Calu3 (cell line): ENCODE measurements at regions not wholly inside any gene's neighbourhood (a gene's known extent, or its start where the extent isn't known, plus 50 kb on each side); places are given as distances from the start of the nearest gene placed in this dataset.
"Not testable (repeated sequence)": the region's sequence is repeated elsewhere in the genome, so short reads cannot be mapped to it uniquely, and the experiment has no call there.

Experiments
- BruUV-seq: library from RNA; stranded (reverse); fragments of 400-500 nt; replicated peaks from 2 replicates; lab custom pipeline; 2021; lab: Mats Ljungman, UMichigan
- CTCF ChIA-PET: fragments of 300-600 bp; sonication (Branson Sonifier 250); formaldehyde crosslinking; loops from one replicate; lab custom pipeline; 2022; ENCODE audit warnings: antibody characterized with exemption; lab: Charles Lee
- DNase-seq: peaks from one replicate; pipeline ENCODE4 v3.0.0; 2022
- H3K27ac Mint-ChIP-seq: one replicate; pipeline ENCODE4 v1.8.0; 2022; ENCODE audit warnings: mixed read lengths; ENCODE audit not compliant: unreplicated experiment
- H3K27me3 Mint-ChIP-seq: one replicate; pipeline ENCODE4 v1.8.0; 2022; ENCODE audit warnings: mixed read lengths; ENCODE audit not compliant: unreplicated experiment
- H3K36me3 Mint-ChIP-seq: one replicate; pipeline ENCODE4 v1.8.0; 2022; ENCODE audit warnings: mild to moderate bottlenecking, moderate library complexity, mixed read lengths; ENCODE audit not compliant: insufficient read depth, unreplicated experiment
- H3K4me1 Mint-ChIP-seq: one replicate; pipeline ENCODE4 v1.8.0; 2022; ENCODE audit warnings: mild to moderate bottlenecking, low read depth, mixed read lengths; ENCODE audit not compliant: unreplicated experiment
- H3K4me3 Mint-ChIP-seq: one replicate; pipeline ENCODE4 v1.8.0; 2022; ENCODE audit warnings: mild to moderate bottlenecking, low read depth, moderate library complexity, mixed read lengths; ENCODE audit not compliant: unreplicated experiment
- H3K9me3 Mint-ChIP-seq: one replicate; pipeline ENCODE4 v1.8.0; 2022; ENCODE audit warnings: low read depth, mixed read lengths; ENCODE audit not compliant: unreplicated experiment
- CTCF ChIP-seq: fragments of 200-600 bp; IDR thresholded peaks from one replicate; pipeline ENCODE4 v1.8.0; 2022; ENCODE audit warnings: antibody characterized with exemption; ENCODE audit not compliant: unreplicated experiment
- intact Hi-C: fragments of 100-400 bp; cut with micrococcal nuclease; formaldehyde crosslinking; loops from one replicate; pipeline ENCODE4 v1.10.0; 2022; ENCODE audit not compliant: unreplicated experiment

GRCh38 chr9:119677811-119678505 is 308.7 kb upstream of the BRINP1 start:
- H3K9me3 Mint-ChIP-seq = peaks cover 8% of the 10 kb centered on the region
- intact Hi-C loops = no loop called here
- no peaks in the 10 kb centered on the region for H3K27me3 Mint-ChIP-seq
- no peaks in the 10 kb centered on the region for H3K4me1 Mint-ChIP-seq
- no peaks in the 10 kb centered on the region for H3K36me3 Mint-ChIP-seq
- no TSS peak for BruUV-seq
- DNase-seq = no peak
- no peak overlapping the region for H3K4me3 Mint-ChIP-seq
- no peak overlapping the region for H3K27ac Mint-ChIP-seq
- no peak for TF ChIP-seq CTCF
- CTCF ChIA-PET = no interaction called here

- H3K4me3 Mint-ChIP-seq = no peak overlapping the region
- CTCF ChIA-PET = interaction anchor here (0.6 to 0.7 kb wide), 2 partner anchors 1136 to 1564 kb away, joined by 4 to 5 read pairs; no protein-coding TSS in a partner anchor
- TF ChIP-seq CTCF = no peak
- H3K36me3 Mint-ChIP-seq = no peaks in the 10 kb centered on the region
- BruUV-seq = no TSS peak
- no peaks in the 10 kb centered on the region for H3K4me1 Mint-ChIP-seq
- DNase-seq = no peak
- H3K27ac Mint-ChIP-seq = no peak overlapping the region
- no peaks in the 10 kb centered on the region for H3K27me3 Mint-ChIP-seq
- intact Hi-C loops = no loop called here
- peaks cover 5% of the 10 kb centered on the region for H3K9me3 Mint-ChIP-seq
Measured at GRCh38 chr9:119675951-119676350, 306.7 kb upstream of the BRINP1 start.

- H3K27ac Mint-ChIP-seq, H3K4me3 Mint-ChIP-seq, intact Hi-C loops, DNase-seq, CTCF ChIA-PET, H3K9me3 Mint-ChIP-seq, H3K4me1 Mint-ChIP-seq, BruUV-seq, H3K36me3 Mint-ChIP-seq, H3K27me3 Mint-ChIP-seq: not testable (repeated sequence)
Measured at GRCh38 chr9:119672763-119673162, 303.5 kb upstream of the BRINP1 start.

- Mint-ChIP-seq H3K9me3 (peaks cover 11% of the 10 kb centered on the region), H3K4me1 (no peaks in the 10 kb centered on the region), H3K27me3 (no peaks in the 10 kb centered on the region), H3K27ac (no peak overlapping the region), H3K4me3 (no peak overlapping the region), H3K36me3 (no peaks in the 10 kb centered on the region)
- intact Hi-C loops = no loop called here
- CTCF ChIA-PET = no interaction called here
- DNase-seq = no peak
- no peak for TF ChIP-seq CTCF
- no TSS peak for BruUV-seq
Measured at GRCh38 chr9:119667916-119668315, 298.7 kb upstream of the BRINP1 start.

GRCh38 chr9:119667163-119667562 is 297.9 kb upstream of the BRINP1 start:
- Mint-ChIP-seq H3K9me3 (peaks cover 12% of the 10 kb centered on the region), H3K4me3 (no peak overlapping the region), H3K36me3 (no peaks in the 10 kb centered on the region), H3K27me3 (no peaks in the 10 kb centered on the region), H3K27ac (no peak overlapping the region), H3K4me1 (no peaks in the 10 kb centered on the region)
- intact Hi-C loops = no loop called here
- no peak for TF ChIP-seq CTCF
- no TSS peak for BruUV-seq
- DNase-seq = no peak
- CTCF ChIA-PET = no interaction called here
